ENCODE measurements at regions not wholly inside any gene's neighbourhood (a gene's known extent, or its start where the extent isn't known, plus 50 kb on each side); places are given as distances from the start of the nearest gene placed in this dataset.
A peak's percentile ranks its signal among the peaks of the same experiment; 100 is the strongest.

DNA sequence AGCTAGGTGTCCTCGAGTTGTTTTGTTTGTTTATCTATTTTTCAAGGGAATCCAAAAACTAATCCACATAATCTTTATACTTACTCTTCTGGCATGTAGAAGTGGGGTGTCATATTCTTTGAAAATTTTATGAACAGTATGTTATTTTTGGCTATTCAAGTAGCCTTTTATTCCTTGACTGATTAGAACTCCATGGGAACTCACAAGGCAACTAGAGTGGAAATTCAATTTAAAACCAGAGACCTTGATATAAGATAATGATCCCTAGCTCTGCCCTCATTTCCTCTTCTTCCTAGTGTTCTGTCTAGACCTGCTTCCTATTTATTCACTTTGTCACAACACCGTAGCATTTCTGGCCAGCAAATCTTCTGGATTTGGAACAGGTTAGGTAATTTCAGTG lies 1123.7 kb upstream of the C9orf72 start:
- TF ChIP-seq, protein P1, sequence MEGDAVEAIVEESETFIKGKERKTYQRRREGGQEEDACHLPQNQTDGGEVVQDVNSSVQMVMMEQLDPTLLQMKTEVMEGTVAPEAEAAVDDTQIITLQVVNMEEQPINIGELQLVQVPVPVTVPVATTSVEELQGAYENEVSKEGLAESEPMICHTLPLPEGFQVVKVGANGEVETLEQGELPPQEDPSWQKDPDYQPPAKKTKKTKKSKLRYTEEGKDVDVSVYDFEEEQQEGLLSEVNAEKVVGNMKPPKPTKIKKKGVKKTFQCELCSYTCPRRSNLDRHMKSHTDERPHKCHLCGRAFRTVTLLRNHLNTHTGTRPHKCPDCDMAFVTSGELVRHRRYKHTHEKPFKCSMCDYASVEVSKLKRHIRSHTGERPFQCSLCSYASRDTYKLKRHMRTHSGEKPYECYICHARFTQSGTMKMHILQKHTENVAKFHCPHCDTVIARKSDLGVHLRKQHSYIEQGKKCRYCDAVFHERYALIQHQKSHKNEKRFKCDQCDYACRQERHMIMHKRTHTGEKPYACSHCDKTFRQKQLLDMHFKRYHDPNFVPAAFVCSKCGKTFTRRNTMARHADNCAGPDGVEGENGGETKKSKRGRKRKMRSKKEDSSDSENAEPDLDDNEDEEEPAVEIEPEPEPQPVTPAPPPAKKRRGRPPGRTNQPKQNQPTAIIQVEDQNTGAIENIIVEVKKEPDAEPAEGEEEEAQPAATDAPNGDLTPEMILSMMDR (IDR thresholded peaks at IDR 0.05; ENCODE audit: insufficient read depth in 1 of 2, low read depth in 1 of 2, low read length in 1 of 2, severe bottlenecking in 1 of 2, unreplicated experiment in 1 of 2) = no peak
- H3K27me3 ChIP-seq (replicated peaks; ENCODE audit: control insufficient read depth, insufficient read depth, low read length) = no peaks in the 10 kb centered on the region
- ChIA-PET POLR2A (no interaction called here), CTCF (no interaction called here)
- Mint-ChIP-seq H3K9me3 (ENCODE audit: unreplicated experiment) (peaks cover 11% of the 10 kb centered on the region), H3K27me3 (ENCODE audit: insufficient read depth, unreplicated experiment) (no peaks in the 10 kb centered on the region), H3K4me3 (ENCODE audit: unreplicated experiment) (no peak overlapping the region), H3K4me1 (ENCODE audit: low read depth, unreplicated experiment) (no peaks in the 10 kb centered on the region), H3K27ac (ENCODE audit: unreplicated experiment) (no peak overlapping the region), H3K36me3 (ENCODE audit: insufficient read depth, unreplicated experiment) (no peaks in the 10 kb centered on the region)
- no peak overlapping the region for H3K4me3 ChIP-seq (ENCODE audit: low read depth, low read length)
- no TSS peak for BruUV-seq (replicated peaks)
- DNase-seq = no peak
- no peaks in the 10 kb centered on the region for H3K4me1 ChIP-seq
- no peaks in the 10 kb centered on the region for H3K36me3 ChIP-seq (ENCODE audit: control insufficient read depth, insufficient read depth, low read length)
- intact Hi-C loops (cut with micrococcal nuclease; ENCODE audit: unreplicated experiment) = no loop called here
- H3K9me3 ChIP-seq = no peaks in the 10 kb centered on the region

- Mint-ChIP-seq H3K4me1 (ENCODE audit: low read depth, unreplicated experiment) (no peaks in the 10 kb centered on the region), H3K4me3 (ENCODE audit: unreplicated experiment) (no peak overlapping the region), H3K36me3 (ENCODE audit: insufficient read depth, unreplicated experiment) (no peaks in the 10 kb centered on the region), H3K9me3 (ENCODE audit: unreplicated experiment) (peaks cover 11% of the 10 kb centered on the region), H3K27ac (ENCODE audit: unreplicated experiment) (no peak overlapping the region), H3K27me3 (ENCODE audit: insufficient read depth, unreplicated experiment) (no peaks in the 10 kb centered on the region)
- H3K27me3 ChIP-seq (replicated peaks; ENCODE audit: control insufficient read depth, insufficient read depth, low read length) = no peaks in the 10 kb centered on the region
- ChIA-PET CTCF (no interaction called here), POLR2A (no interaction called here)
- TF ChIP-seq, protein P1 (IDR thresholded peaks at IDR 0.05; ENCODE audit: insufficient read depth in 1 of 2, low read depth in 1 of 2, low read length in 1 of 2, severe bottlenecking in 1 of 2, unreplicated experiment in 1 of 2) = no peak
- intact Hi-C loops (cut with micrococcal nuclease; ENCODE audit: unreplicated experiment) = no loop called here
- H3K9me3 ChIP-seq = no peaks in the 10 kb centered on the region
- no peak overlapping the region for H3K4me3 ChIP-seq (ENCODE audit: low read depth, low read length)
- BruUV-seq (replicated peaks) = no TSS peak
- H3K4me1 ChIP-seq = no peaks in the 10 kb centered on the region
- H3K36me3 ChIP-seq (ENCODE audit: control insufficient read depth, insufficient read depth, low read length) = no peaks in the 10 kb centered on the region
- DNase-seq = peak in 1 of 2 experiments; percentile 0
Measured at GRCh38 chr9:28699632-28700031, 1126.4 kb upstream of the C9orf72 start.

DNA sequence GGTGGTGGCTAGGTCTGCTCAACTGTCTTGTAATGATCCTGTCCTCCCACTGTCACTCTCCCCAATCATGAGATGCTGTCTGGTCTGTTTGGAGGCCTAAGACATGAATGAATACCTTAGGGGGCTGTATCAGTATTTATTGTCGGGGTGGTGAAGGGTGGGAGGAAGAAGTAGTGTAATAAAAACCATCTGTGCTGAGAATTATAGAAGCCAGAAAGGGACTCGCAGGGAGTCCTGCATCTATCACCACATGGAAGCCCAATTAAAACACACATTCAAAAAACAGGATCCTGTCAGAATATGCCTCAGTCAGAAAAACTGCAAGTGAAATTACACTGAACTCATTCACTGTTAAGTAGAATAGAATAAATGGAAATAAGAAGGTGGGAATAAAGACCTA lies 1134.3 kb upstream of the C9orf72 start:
- no peak overlapping the region for H3K4me3 Mint-ChIP-seq (ENCODE audit: unreplicated experiment)
- H3K27me3 ChIP-seq (replicated peaks; ENCODE audit: control insufficient read depth, insufficient read depth, low read length) = no peaks in the 10 kb centered on the region
- intact Hi-C loops (cut with micrococcal nuclease; ENCODE audit: unreplicated experiment) = no loop called here
- TF ChIP-seq, protein P1 (IDR thresholded peaks at IDR 0.05; ENCODE audit: insufficient read depth in 1 of 2, low read depth in 1 of 2, low read length in 1 of 2, severe bottlenecking in 1 of 2, unreplicated experiment in 1 of 2) = no peak
- no peak overlapping the region for H3K27ac Mint-ChIP-seq (ENCODE audit: unreplicated experiment)
- ChIA-PET CTCF (no interaction called here), POLR2A (no interaction called here)
- DNase-seq = no peak
- no peaks in the 10 kb centered on the region for H3K4me1 Mint-ChIP-seq (ENCODE audit: low read depth, unreplicated experiment)
- no TSS peak for BruUV-seq (replicated peaks)
- no peak overlapping the region for H3K4me3 ChIP-seq (ENCODE audit: low read depth, low read length)
- H3K9me3 Mint-ChIP-seq (ENCODE audit: unreplicated experiment) = no peaks in the 10 kb centered on the region
- no peaks in the 10 kb centered on the region for H3K36me3 Mint-ChIP-seq (ENCODE audit: insufficient read depth, unreplicated experiment)
- H3K4me1 ChIP-seq = no peaks in the 10 kb centered on the region
- no peaks in the 10 kb centered on the region for H3K36me3 ChIP-seq (ENCODE audit: control insufficient read depth, insufficient read depth, low read length)
- no peaks in the 10 kb centered on the region for H3K27me3 Mint-ChIP-seq (ENCODE audit: insufficient read depth, unreplicated experiment)
- no peaks in the 10 kb centered on the region for H3K9me3 ChIP-seq
